H1 (cell line): ENCODE measurements at regions not wholly inside any gene's neighbourhood (a gene's known extent, or its start where the extent isn't known, plus 50 kb on each side); places are given as distances from the start of the nearest gene placed in this dataset.
A peak's percentile ranks its signal among the peaks of the same experiment; 100 is the strongest.

ENCODE experiments used
- CTCF ChIA-PET: fragments of 300-600 bp; sonication (Branson Sonifier 250); formaldehyde crosslinking; loops from one replicate; lab custom pipeline; 2021; ENCODE audit not compliant: partially characterized antibody; lab: Charles Lee
- POLR2A ChIA-PET: fragments of 300-600 bp; sonication (Branson Sonifier 250); formaldehyde crosslinking; loops from one replicate; lab custom pipeline; 2021; ENCODE audit warnings: inconsistent platforms; ENCODE audit not compliant: partially characterized antibody; lab: Charles Lee
- DNase-seq, 2 experiments: peaks; one replicate each; pipeline versions ENCODE4 v3.0.0 to v3.0.0-alpha.2; 2010 to 2022; ENCODE audit warnings: low spot score in 2 of 2, low read depth in 1 of 2, mixed read lengths in 1 of 2
- FAIRE-seq: peaks from 2 replicates; lab custom pipeline; 2011; peaks lifted over from hg19 to GRCh38; lab: Jason Lieb, UNC
- H2AFZ ChIP-seq: 2 replicates; pipeline ENCODE4 v1.8.1; 2012; ENCODE audit warnings: low read length, inconsistent platforms
- H2AK5ac ChIP-seq: 2 replicates; pipeline ENCODE4 v1.6.1; 2013; ENCODE audit warnings: low read depth, low read length
- H2BK120ac ChIP-seq: replicated peaks from 2 replicates; pipeline ENCODE3; 2013; ENCODE audit warnings: low read depth, low read length, inconsistent platforms
- H2BK12ac ChIP-seq: 2 replicates; pipeline ENCODE4 v1.6.1; 2013; ENCODE audit warnings: low read depth, low read length
- H2BK15ac ChIP-seq: 2 replicates; pipeline ENCODE4 v1.6.1; 2013; ENCODE audit warnings: low read length
- H2BK20ac ChIP-seq: 2 replicates; pipeline ENCODE4 v1.6.1; 2013; ENCODE audit warnings: low read length
- H2BK5ac ChIP-seq: 2 replicates; pipeline ENCODE4 v1.6.1; 2013; ENCODE audit warnings: low read depth, low read length
- H3K14ac ChIP-seq: 2 replicates; pipeline ENCODE4 v1.6.1; 2013; ENCODE audit warnings: inconsistent platforms; ENCODE audit not compliant: insufficient read length
- H3K18ac ChIP-seq: 2 replicates; pipeline ENCODE4 v1.6.1; 2013; ENCODE audit warnings: low read length; ENCODE audit errors: extremely low read depth
- H3K23ac ChIP-seq: 2 replicates; pipeline ENCODE4 v1.6.1; 2013; ENCODE audit warnings: inconsistent platforms; ENCODE audit not compliant: insufficient read length
- H3K23me2 ChIP-seq: 2 replicates; pipeline ENCODE4 v1.6.1; 2013; ENCODE audit warnings: low read depth, low read length
- H3K27ac ChIP-seq: 2 replicates; pipeline ENCODE4 v1.6.1; 2011; ENCODE audit warnings: low read depth, low read length, inconsistent platforms
- H3K27me3 ChIP-seq, 4 experiments: replicated peaks in 1 of 4; 1 replicate in 1 of 4; 2 replicates in 3 of 4; pipeline versions ENCODE4 v1.6.1 to v1.8.1; 2011 to 2013; ENCODE audit warnings: low read length in 3 of 4, mild to moderate bottlenecking in 3 of 4, inconsistent platforms in 2 of 4, mixed read lengths in 2 of 4, moderate library complexity in 1 of 4; ENCODE audit not compliant: control insufficient read depth in 3 of 4, insufficient read depth in 3 of 4; ENCODE audit errors: extremely low read depth in 1 of 4
- H3K36me3 ChIP-seq, 4 experiments: 2 replicates each; pipeline versions ENCODE4 v1.6.1 to v1.8.1; 2011 to 2013; ENCODE audit warnings: mild to moderate bottlenecking in 4 of 4, low read length in 3 of 4, moderate library complexity in 2 of 4, control low read depth in 1 of 4, inconsistent platforms in 1 of 4; ENCODE audit not compliant: insufficient read depth in 4 of 4, control insufficient read depth in 2 of 4
- H3K4ac ChIP-seq: replicated peaks from 2 replicates; pipeline ENCODE3; 2013; ENCODE audit warnings: low read length, low read depth, mixed read lengths, inconsistent platforms; ENCODE audit not compliant: insufficient read length
- H3K4me1 ChIP-seq, 4 experiments: replicated peaks in 1 of 4; 1 replicate in 1 of 4; 2 replicates in 3 of 4; pipeline versions ENCODE4 v1.6.1 to v1.8.1; 2011 to 2013; ENCODE audit warnings: low read length in 3 of 4, inconsistent platforms in 2 of 4, mixed read lengths in 1 of 4; ENCODE audit not compliant: insufficient read depth in 4 of 4, control insufficient read depth in 3 of 4
- H3K4me2 ChIP-seq, 2 experiments: 2 replicates each; pipeline versions ENCODE4 v1.6.1 to v1.8.1; 2011 to 2013; ENCODE audit warnings: low read depth in 2 of 2, low read length in 2 of 2, control low read depth in 1 of 2, inconsistent platforms in 1 of 2, mild to moderate bottlenecking in 1 of 2; ENCODE audit not compliant: insufficient read depth in 1 of 2
- H3K4me3 ChIP-seq, 4 experiments: fragments of 200-600, 300-600 bp in 1 of 4; sonication (generic), shearing (Covaris generic), sonication (Bioruptor Twin) in 1 of 4; 2 replicates each; pipeline versions ENCODE4 v1.5.1 to v1.8.1; 2011 to 2016; ENCODE audit warnings: low read length in 4 of 4, low read depth in 3 of 4, control low read depth in 2 of 4, inconsistent platforms in 2 of 4, mild to moderate bottlenecking in 2 of 4, mixed read lengths in 1 of 4, moderate library complexity in 1 of 4; ENCODE audit not compliant: insufficient read depth in 2 of 4; ENCODE audit errors: extremely low read depth in 1 of 4
- H3K56ac ChIP-seq: replicated peaks from 2 replicates; pipeline ENCODE3; 2013; ENCODE audit warnings: low read depth, mild to moderate bottlenecking, mixed read lengths, low read length, inconsistent platforms; ENCODE audit not compliant: insufficient read length
- H3K79me1 ChIP-seq: 2 replicates; pipeline ENCODE4 v1.6.1; 2013; ENCODE audit warnings: low read depth, low read length, control low read depth
- H3K79me2 ChIP-seq, 2 experiments: 2 replicates each; pipeline versions ENCODE4 v1.6.1 to v1.8.1; 2012 to 2013; ENCODE audit warnings: low read length in 2 of 2, mild to moderate bottlenecking in 2 of 2, inconsistent platforms in 1 of 2; ENCODE audit not compliant: insufficient read depth in 2 of 2, control insufficient read depth in 1 of 2
- H3K9ac ChIP-seq, 4 experiments: replicated peaks in 1 of 4; 1 replicate in 1 of 4; 2 replicates in 3 of 4; pipeline versions ENCODE4 v1.6.1 to v1.8.1; 2011 to 2013; ENCODE audit warnings: low read depth in 3 of 4, low read length in 3 of 4, control low read depth in 2 of 4, mild to moderate bottlenecking in 2 of 4, moderate library complexity in 2 of 4, inconsistent platforms in 1 of 4; ENCODE audit errors: extremely low read depth in 1 of 4
- H3K9me3 ChIP-seq, 2 experiments: 2 replicates each; pipeline versions ENCODE4 v1.6.1 to v1.8.1; 2012 to 2013; ENCODE audit warnings: mild to moderate bottlenecking in 2 of 2, moderate library complexity in 2 of 2, control low read depth in 1 of 2, inconsistent platforms in 1 of 2, low read depth in 1 of 2, low read length in 1 of 2, mixed read lengths in 1 of 2; ENCODE audit not compliant: insufficient read depth in 2 of 2
- H4K20me1 ChIP-seq, 2 experiments: replicated peaks in 1 of 2; 2 replicates each; pipeline versions ENCODE3 to v1.8.1; 2011 to 2013; ENCODE audit warnings: inconsistent platforms in 2 of 2, low read length in 2 of 2, mild to moderate bottlenecking in 1 of 2; ENCODE audit not compliant: insufficient read depth in 2 of 2, control insufficient read depth in 1 of 2
- H4K5ac ChIP-seq: 2 replicates; pipeline ENCODE4 v1.6.1; 2013; ENCODE audit warnings: low read length, low read depth, mixed read lengths, inconsistent platforms; ENCODE audit not compliant: insufficient read length
- H4K8ac ChIP-seq: 2 replicates; pipeline ENCODE4 v1.8.0; 2013; ENCODE audit warnings: mild to moderate bottlenecking, moderate library complexity, low read length, inconsistent platforms; ENCODE audit not compliant: insufficient read depth; ENCODE audit errors: extremely low read depth
- H4K91ac ChIP-seq: replicated peaks from 2 replicates; pipeline ENCODE3; 2013; ENCODE audit warnings: low read length, mixed read lengths, inconsistent platforms; ENCODE audit not compliant: insufficient read length
- WGBS, 2 experiments: shearing (Covaris generic) in 1 of 2; methylation state at CpG; one replicate each; pipeline versions ENCODE4 v1.1.6 to v1.1.7; 2013 to 2015; ENCODE audit warnings: low lambda C conversion rate in 2 of 2, mixed read lengths in 2 of 2, inconsistent platforms in 1 of 2, low coverage in 1 of 2, missing lambda C conversion rate in 1 of 2; ENCODE audit not compliant: insufficient replicate concordance in 2 of 2, insufficient coverage in 1 of 2, insufficient read length in 1 of 2; ENCODE audit errors: extremely low coverage in 1 of 2, missing lambda C conversion rate in 1 of 2; 5-methylcytosine and 5-hydroxymethylcytosine counted together

GRCh38 chr1:37177230-37177864, 143.0 kb upstream of the GRIK3 start:
- no peak overlapping the region for H2AK5ac ChIP-seq
- peak; percentile 71 for FAIRE-seq
- H2BK120ac ChIP-seq: no peak overlapping the region
- no peak overlapping the region for H4K5ac ChIP-seq
- DNase-seq: peak; percentile 47 to 79
- no peaks in the 10 kb centered on the region for H3K9me3 ChIP-seq
- H3K4me3 ChIP-seq: no peak overlapping the region
- H3K14ac ChIP-seq: no peak overlapping the region
- H3K23me2 ChIP-seq: no peaks in the 10 kb centered on the region
- H3K18ac ChIP-seq: no peak overlapping the region
- H2BK15ac ChIP-seq: no peak overlapping the region
- H3K27me3 ChIP-seq: no peaks in the 10 kb centered on the region
- no peak overlapping the region for H3K56ac ChIP-seq
- 80% methylated on average over 10 of the region's 10 CpGs; no CpG with 5 or more reads in 1 of the 2 experiments for WGBS, 2 experiments
- no peak overlapping the region for H3K4me2 ChIP-seq
- H4K91ac ChIP-seq: no peak overlapping the region
- peaks cover 0 to 5% (median under 1%) of the 10 kb centered on the region in 4 experiments; a peak in 3 of 7 replicates for H3K4me1 ChIP-seq
- ChIA-PET POLR2A (no interaction called here), CTCF (interaction anchor here (0.8 to 4.7 kb wide), 29 partner anchors 9 to 482 kb away, joined by 3 to 23 read pairs (median 4); no protein-coding TSS in a partner anchor)
- no peaks in the 10 kb centered on the region for H4K20me1 ChIP-seq
- no peaks in the 10 kb centered on the region for H3K79me1 ChIP-seq
- H4K8ac ChIP-seq: no peak overlapping the region
- H3K27ac ChIP-seq: no peak overlapping the region
- H2AFZ ChIP-seq: no peak overlapping the region
- H3K23ac ChIP-seq: no peak overlapping the region
- H2BK5ac ChIP-seq: no peak overlapping the region
- no peaks in the 10 kb centered on the region for H3K36me3 ChIP-seq
- no peak overlapping the region for H3K4ac ChIP-seq
- H3K79me2 ChIP-seq: no peaks in the 10 kb centered on the region
- no peak overlapping the region for H2BK12ac ChIP-seq
- H3K9ac ChIP-seq: no peak overlapping the region
- H2BK20ac ChIP-seq: no peak overlapping the region
